GM19395 (cell line): ENCODE measurements at regions not wholly inside any gene's neighbourhood (a gene's known extent, or its start where the extent isn't known, plus 50 kb on each side); places are given as distances from the start of the nearest gene placed in this dataset.
"Not testable (repeated sequence)": the region's sequence is repeated elsewhere in the genome, so short reads cannot be mapped to it uniquely, and the experiment has no call there.

Source experiments
- ATAC-seq: cut with Tn5 transposase; IDR thresholded peaks from one replicate; pipeline ENCODE4 v1.9.1; 2021; ENCODE audit warnings: mild to moderate bottlenecking, moderate library complexity; ENCODE audit not compliant: unreplicated experiment

DNA sequence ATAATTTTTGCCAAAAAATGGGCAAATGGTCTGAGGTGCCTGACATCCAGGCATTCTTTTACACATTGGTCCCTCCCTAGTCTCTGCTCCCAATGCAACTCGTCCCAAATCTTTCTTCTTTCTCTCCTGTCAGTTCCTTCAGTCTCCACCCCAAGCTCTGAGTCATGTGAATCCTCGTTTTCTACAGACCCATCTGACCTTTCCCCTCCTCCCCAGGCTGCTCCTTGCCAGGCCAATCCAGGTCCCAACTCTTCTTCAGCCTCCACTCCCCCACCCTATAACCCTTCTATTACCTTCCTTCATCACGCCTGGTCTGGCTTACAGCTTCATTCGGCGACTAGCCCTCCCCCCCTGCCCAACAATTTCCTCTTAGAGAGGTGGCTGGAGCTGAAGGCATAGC lies 55.3 kb downstream of the BBS10 start:
- not testable (repeated sequence) for ATAC-seq

DNA sequence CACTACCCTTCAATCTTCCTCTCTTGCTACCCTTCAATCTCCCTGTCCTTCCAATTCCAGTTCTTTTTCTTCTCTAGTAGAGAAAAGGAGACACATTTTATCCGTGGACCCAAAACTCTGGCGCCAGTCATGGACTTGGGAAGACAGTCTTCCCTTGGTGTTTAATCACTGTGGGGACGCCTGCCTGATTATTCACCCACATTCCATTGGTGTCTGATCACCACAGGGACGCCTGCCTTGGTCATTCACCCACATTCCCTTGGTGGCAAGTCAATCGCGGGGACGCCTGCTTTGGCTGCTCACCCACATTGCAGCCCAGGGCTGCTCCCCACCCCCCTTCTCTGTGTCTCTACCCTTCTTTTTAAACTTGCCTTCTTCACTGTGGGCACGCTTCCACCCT lies 55.9 kb downstream of the BBS10 start:
- not testable (repeated sequence) for ATAC-seq

DNA sequence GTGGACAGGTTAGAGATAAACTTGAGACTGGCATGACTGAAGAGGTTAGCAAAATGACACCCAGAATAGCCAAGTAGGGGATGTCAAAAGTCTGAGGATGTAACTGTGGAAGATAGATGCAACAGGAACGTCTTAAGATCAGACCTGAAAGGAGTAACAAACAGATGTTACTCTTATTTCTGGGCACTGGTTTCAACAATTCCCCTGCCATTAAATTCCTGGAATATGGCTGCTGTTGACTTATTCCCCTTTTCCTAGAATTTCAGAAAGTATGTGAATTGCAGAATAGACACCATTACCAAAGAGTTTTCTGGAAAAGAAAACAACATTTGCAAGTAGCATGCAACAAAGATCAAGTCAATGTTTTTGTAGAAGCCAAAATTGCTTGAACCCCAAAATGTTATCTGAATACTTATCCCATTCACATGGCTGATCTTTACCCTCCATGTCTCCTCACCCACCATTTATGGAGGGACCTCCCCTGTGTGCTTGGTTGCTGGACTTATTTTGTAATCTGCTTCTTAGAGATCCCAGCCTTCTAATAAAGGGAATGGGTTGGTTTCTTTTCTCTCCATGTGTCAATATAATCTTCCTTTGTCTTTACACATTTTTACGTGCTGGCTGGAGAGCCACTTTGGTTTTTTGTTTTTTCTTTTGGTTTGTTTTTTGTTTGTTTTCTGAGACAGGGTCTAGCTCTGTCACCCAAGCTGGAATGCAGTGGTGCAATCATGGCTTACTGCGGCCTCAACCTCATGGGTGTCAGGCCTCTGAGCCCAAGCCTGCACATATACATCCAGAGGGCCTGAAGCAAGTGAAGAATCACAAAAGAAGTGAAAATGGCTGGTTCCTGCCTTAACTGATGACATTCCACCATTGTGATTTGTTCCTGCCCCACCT lies 57.0 kb downstream of the BBS10 start:
- ATAC-seq = no peak

DNA sequence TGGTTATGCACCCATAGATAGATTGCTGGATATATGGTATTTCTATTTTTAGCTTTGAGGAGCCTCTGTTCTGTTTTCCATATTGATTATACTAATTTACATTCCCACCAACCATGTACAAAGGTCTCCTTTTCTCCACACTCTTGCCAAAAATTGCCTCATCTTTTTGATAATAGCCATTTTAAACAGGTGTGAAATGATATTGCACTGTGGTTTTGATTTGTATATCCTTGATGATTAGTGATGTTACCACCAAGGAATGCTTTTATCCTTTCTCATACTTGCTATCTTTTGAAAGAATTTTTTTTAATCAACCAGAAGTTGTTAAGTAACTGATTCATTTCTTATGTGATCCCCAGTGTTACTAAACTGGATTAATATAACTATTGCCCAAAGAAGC lies 60.0 kb downstream of the BBS10 start:
- no peak for ATAC-seq

DNA sequence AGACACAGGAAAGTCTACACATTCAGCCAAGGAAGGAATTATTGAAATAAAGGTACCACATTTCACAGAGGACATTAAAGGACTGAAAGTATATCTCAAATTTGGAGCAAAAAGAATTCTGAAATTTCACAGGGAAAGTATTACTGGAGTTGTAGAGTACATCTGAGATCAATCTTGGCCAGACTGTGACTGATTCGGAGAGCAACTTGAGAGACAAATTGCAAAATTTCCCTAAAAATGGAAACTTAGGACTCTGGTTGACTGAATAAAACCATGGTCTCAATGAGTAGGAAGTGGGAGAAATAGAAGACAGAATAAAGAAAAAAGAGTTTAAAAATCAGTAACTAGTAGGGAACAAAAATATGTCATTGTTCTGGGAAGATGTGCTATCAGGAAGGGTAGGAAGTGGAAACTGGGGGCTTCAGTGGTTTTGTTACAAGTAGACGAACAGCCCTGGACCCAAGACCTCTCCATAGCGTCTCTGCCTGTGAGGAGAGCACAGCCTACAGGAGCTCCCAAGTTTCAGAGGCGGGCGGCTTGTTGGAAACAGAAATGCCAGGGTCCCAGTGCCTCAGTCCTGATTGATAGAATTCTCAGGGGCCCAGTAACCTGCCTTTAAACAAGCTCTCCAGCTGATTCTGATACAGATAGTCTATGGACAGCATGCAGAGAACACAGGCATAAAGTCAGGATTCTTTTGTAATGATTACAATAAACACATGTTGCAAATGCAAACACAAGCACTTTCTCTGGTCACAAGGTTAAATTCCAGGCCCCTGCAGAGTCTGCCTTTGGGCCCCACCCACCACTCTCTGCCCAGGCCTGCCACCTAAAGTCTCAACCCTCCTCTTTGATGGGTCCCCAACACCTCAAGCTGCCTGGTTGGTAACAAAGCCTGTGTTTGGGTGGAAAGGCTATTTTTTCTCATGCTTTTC lies 63.1 kb downstream of the BBS10 start:
- no peak for ATAC-seq

DNA sequence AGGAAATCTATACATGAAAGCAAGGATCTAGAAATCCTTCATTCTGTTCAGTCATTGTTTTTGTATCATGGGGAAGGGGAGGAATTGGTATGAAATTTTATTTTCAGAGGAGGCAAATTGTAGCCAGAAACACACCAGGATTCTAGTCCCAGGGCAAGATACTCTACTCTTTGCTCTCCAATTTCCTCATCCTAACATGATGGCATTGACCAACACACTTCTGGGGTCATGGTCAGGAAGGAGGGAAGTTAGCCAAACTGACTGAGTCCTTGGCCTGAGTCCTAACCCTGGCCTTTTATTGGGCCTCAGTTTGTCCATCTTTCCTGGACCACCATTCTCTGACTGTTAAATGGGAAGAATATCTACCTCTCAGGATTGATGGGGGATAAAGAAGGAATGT lies 65.5 kb downstream of the BBS10 start:
- ATAC-seq = no peak

DNA sequence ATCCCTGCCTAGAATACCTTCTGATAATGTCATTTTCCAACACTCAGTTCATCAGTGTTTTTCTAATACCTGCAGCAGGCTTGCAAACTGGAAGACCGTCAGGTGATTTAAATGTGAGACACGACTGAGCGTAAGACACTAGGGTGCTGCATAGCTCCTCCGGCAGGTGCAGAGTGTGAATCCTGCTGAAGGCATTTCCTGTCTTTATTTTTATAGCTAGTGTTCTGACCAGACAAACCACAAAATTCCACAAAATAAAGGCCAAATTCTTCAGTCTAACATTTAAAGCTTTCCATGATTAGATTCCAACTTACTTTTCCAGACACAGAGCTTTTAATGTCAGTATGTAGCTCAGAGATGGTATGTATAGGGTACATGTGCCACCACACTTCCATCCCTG lies 70.7 kb downstream of the BBS10 start:
- no peak for ATAC-seq

DNA sequence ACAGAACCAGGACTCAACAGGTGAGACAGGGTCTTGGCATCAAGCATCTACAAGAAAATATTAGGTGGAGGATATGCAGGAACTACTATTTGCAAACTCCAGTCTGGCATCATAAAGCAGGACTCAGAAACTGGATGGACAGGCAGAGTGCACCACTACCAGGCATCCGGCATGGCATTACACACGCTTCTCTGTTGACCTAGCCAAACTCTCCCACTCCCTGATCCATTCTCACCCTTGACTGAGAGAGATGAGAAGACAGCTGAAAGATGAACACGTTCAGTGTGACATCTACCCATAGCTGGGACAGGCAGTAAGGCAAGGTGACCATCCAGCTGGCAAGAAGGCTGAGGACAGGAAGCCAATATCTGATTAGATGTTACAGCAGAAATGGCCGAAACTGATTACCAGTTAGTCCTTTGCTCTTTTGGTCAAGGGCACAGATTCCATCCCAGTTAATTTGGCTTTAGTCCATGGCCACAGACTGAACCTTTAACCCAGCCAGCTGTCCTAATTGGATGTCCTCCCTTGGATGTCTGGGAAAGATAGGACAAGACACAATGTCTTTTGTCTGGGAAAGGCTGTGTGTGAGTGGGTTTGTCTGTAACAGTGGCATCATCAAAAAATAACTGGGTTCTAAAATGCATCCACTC lies 71.6 kb downstream of the BBS10 start:
- ATAC-seq = no peak

DNA sequence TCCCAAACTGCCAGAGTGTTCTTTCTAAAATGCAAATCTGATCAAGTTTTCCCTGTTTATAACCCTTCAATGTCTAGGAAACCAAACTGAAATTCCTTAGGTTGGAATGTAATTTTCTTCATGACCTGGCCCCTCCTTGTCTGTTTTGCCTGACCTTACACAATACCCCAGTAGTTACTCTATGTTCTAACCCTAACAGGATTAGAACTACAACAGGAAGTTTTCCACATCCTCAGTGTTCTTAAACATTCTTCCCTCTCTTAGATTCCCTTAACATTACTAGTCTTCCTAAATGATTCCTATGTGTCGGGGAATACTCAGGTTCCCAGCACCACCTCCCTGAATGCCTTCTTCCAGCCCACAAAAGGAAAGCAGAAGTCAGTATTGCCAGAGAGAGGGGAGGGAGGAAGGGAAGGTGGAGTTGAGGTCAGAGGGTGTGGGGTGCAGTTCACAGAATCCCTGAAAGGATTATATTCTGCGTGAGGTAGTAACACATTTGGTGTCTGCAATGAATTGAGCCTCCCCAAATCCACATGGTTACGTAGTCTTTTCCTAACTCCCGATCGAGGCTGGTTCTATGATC lies 72.6 kb downstream of the BBS10 start:
- no peak for ATAC-seq

DNA sequence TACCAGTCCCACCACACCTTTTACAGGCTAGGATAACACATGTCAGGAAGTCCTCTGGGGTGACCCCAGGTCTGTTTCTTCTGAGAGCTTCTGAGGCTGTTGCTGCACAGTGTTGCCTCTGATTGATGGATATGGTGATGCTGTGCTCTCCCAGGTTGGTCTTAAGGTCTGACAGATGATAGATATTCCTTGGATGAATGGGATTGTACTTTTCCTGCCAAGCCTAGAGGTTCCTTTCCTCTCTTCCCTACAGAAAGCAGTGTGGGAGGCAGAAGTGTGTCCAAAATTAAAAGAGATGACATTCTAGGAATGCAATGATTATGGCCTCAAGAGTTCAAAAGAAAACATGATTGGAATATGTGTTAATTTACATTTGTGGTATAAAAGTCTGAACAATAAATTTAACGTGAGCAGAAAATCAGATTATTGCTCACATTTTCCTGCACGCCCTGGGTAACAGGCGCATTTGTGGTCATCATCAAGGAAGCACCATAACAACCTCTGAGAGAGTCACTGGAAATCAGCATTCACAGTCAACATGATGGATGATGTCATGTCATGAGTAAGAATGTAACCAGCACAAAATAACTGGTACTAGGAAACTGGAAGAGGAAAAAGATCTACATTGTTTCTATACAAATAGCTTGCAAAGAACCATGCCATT lies 73.7 kb downstream of the BBS10 start:
- no peak for ATAC-seq

DNA sequence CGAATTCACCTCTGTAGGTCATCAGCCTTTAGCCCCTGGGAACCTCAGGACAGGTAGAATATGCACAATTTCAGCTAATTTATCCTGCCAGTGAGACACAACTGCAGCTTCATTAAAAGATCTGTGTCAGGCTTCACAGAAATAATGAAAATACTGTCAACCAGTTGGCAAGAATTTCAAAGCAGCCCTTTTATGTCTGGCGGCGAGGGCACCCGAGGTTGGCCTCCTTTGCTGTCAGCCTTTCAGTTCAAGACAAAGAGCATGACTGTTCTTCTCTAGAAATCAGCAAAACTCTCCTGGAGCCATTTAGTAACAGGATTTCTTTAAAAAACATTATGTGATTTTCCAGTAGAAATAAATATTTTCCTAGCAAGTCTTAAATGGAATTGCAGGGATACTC lies 75.9 kb downstream of the BBS10 start:
- ATAC-seq = no peak

DNA sequence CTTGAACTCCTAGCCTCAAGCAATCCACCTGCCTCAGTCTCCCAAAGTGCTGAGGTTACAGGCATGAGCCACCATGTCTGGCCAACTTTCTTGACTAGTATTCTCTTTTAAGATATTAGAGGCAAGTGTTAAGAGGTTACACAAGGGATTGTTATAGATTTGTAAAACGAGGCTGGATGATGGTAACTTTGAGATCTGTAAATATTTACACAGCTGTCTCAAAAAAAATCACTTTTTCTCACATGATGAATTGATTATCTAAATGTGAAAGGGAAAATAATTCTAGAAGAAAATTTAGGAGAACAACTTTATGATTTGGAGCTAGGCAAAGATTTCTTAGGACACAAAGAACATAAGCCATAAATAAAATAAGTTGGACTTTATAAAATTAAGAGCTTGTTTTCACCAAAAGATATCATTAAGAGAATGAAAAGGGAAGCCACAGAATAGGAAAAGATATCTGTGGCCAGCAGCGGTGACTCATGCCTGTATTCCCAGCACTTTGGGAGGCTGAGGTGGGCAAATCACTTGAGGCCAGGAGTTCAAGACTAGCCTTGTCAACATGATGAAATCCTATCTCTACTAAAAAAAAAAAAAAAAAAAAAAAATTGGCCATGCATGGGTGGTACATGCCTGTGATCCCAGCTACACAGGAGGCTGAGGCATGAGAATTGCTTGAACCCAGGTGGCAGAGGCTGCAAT lies 77.4 kb downstream of the BBS10 start:
- no peak for ATAC-seq

DNA sequence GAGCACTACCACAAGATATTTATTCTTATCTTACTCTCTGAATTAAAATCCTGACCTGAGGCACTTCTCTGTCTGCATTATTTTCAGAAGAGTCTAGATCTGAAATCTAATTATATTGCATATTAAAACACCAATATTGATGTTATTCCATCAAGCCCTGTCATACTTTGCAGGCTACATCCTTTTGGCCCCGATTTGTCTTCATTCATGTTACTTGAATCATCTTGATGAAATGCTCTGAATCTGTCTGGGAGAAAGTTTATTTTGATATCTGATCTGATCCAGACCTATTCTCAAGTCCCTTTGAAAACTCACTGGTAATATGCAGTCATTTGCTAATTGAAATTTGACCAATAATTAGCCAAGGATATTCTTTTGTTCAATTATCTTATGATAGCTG lies 79.9 kb downstream of the BBS10 start:
- ATAC-seq = no peak

DNA sequence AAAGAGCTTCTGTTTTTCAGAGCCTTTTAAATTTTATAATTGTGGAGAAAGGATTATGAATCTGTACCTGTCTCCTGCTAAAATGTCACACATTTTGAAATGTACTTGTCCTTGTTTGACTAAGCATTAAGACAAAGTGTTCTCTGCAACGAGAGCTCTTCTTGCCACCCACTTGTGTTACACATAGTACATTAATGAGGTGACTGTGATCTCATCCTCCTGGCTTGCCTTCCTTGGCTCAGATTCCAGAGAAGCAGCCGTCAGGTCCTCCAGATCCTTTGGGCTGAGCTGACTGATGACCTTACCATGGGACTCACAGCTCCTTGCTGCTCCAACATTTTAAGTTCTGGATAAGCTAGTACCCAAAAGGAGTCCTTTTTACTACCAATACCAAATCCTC lies 81.4 kb downstream of the BBS10 start:
- no peak for ATAC-seq

DNA sequence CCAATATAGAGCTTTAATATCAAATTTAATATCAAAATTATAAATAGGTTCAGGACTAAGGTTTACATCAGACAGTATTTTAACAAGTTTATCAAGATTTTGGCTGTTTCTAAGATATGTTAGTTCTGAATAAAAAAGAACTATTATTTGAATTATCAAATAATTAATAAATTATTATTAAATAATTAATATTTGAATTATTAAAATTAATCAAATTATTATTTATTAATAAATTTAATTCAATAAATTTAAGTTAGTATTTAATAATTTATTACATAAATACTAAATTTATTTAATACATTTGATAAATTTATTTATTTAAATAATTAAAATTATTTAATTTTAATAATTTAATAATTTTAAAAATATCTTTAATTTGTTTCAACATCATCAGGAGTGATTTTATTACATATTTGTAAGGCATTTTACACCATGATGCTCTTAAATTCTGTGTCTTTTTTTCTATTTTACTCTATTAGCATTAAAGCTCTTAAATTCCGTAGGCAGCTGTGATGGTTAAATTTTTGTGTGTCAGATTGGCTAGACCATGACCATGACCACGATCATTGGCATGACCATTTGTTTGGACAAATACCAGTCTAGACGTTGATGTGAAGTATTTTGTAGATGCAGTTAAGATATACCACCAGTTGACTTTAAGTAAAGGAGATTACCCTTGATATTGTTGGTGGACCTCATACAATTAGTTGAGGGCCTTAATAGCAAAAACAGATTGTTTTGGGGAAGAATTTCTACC lies 82.6 kb downstream of the BBS10 start:
- ATAC-seq = no peak

DNA sequence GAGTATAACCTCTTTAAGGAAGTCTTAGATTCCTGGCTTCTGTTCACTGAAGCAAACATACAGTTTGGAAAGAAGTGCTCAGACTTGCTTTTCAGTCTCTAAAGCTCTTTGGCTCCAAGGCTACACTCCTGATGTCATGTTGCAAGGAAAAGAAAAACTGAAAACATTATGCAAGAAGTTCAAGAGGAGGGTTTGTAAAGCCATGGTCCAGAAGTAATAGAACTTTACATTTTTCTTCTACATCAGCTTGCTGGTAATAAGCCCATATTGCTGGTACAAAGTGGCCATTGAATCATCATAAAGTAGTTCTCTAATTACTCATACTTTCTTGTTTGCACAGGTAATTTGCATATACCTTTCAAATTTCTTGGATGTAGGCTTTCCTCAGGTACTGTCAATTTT lies 83.6 kb downstream of the BBS10 start:
- no peak for ATAC-seq

DNA sequence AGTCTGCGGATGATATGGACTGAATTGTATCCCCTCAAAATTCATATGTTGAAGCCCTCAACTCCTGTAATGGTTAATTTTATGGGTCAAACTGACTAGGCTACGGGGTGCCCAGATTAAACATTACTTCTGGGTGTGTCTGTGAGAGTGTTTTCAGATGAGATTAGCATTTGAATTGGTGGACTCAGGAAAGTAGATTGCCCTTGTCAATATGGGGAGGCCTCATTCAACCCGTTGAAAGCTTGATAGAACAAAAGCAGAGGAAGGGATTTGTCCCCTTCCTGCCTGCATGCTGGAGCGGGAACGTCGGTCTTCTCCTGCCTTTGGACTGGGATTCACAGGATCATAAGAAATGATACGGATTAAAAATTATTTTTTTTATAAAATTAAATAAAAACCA lies 84.5 kb downstream of the BBS10 start:
- ATAC-seq = no peak

DNA sequence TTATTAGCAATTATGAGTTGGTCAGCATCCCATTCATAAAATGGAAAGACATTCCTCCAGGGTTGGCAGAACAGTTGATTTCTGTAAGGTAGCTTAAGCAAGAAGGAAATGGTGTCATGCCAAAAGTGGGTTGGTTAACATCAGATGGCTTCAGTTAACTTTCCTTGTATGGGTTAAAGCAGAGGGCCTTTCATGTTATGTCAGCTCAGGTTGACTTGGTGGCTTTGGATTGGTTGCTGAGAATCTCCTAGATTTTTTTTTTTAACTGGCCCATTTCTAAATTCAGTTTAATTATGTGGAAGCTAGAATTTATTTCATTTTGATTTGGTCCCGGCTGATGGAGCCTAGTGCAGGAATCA lies 87.8 kb downstream of the BBS10 start:
- ATAC-seq = no peak

DNA sequence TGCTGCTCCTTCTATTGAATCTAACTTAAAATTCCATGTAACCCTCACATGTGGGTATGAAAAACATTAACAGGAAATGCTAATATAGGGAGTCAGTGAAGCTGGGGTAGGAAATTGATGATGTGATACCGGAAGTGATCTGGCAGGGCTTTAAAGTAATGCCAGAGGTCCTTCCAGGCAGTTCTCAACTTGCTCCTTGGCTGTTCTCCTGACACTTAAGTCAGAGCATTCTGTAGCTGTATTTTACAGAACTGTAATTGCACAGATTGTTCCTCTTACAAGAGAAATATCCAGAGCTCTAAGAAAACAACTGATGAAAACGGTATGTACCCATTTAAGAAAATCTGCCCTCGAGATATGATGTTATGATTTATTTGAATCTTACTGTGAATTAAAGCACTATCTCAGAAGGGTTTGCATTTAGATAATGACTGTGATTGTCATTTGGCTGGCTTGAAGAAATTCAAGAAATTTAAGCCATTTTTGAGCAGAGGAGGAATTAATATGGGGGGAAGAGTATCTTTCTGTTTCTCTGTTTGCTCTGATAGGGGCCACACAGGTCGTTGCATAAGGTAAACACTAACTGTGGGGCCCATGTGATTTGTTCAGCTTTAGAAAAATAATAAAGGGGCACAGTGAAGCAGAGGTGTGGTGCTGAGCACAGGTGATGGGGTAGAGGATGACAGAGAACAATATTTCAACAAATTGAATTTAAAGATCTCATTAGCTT lies 88.4 kb downstream of the BBS10 start:
- ATAC-seq = no peak
